GM10266 (cell line): ENCODE measurements at regions not wholly inside any gene's neighbourhood (a gene's known extent, or its start where the extent isn't known, plus 50 kb on each side); places are given as distances from the start of the nearest gene placed in this dataset.

ENCODE experiments used
- DNase-seq: peaks from one replicate; pipeline ENCODE4 v3.0.0; 2012; ENCODE audit errors: extremely low spot score
- CTCF ChIP-seq: IDR thresholded peaks from 2 replicates; pipeline ENCODE4 v1.5.1; 2012; ENCODE audit warnings: mild to moderate bottlenecking, low read depth; ENCODE audit not compliant: control insufficient read depth, insufficient read depth; ENCODE audit errors: missing control alignments

- no peak for TF ChIP-seq CTCF
- DNase-seq, result no peak
These were observed 410.4 kb upstream of the RORA start for GRCh38 chr15:61639491-61639890.

DNA sequence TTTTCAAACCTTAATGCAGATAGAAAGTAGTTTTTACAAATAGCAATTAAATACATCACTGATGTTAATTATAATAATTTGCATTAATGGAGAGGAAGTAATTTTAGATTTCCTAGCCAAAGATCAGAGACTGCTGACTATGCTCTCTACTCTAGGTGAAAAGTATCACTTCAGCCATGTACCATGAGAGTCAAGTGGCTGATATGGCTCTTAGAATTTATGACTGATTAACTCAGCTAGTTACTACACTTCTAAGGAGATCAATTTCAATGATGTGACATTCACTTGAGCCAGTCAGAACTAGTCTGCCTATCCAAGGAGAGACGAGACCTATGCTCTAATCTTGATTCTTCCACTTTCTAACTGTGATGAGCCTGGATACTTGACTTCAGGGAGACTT is 405.7 kb upstream of the RORA start:
- no peak for TF ChIP-seq CTCF
- DNase-seq, result no peak

DNA sequence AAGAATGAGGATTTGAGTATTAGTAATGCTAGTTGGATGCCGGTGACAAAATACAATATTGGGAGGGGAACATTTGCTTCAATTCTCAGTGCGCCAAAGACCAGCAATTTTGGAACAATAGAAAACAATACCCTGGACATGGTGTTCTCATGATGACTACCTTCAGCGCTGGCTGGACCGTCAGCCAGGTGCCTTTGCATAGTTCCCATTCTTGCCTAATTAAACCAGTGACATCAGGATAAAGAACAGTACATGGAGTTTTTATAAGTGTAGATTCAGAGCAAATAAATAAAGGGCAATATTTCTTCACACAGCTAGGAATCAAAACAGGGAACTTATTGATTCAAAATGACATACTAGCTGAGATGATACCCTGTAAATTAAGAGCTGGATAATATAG is 404.8 kb upstream of the RORA start:
- DNase-seq, result no peak
- TF ChIP-seq CTCF, result no peak

GRCh38 chr15:61629269-61629668 is 400.2 kb upstream of the RORA start:
- no peak for DNase-seq

DNA sequence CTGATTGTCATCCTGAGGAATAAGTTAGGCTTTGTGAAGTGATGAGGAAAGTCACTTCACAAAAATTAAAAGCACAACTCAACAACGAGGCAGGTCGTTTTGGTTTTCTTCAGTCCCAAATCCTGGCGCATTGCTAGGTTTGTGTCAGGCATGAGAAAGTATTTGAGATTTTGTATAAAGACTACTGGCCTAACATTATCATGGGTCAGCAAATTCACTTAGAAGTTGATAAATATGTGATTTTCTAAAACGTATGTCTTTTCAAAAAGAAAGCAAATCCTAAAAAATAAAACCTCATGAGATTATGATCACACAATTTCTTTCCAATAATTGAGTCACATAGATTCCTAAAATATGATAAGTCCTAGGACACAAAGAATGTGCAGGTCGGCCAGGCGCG is 395.8 kb upstream of the RORA start:
- TF ChIP-seq CTCF, result no peak
- DNase-seq, result no peak

More at GRCh38 chr15:61629269-61629668, 400.2 kb upstream of the RORA start:
- no peak for TF ChIP-seq CTCF

DNA sequence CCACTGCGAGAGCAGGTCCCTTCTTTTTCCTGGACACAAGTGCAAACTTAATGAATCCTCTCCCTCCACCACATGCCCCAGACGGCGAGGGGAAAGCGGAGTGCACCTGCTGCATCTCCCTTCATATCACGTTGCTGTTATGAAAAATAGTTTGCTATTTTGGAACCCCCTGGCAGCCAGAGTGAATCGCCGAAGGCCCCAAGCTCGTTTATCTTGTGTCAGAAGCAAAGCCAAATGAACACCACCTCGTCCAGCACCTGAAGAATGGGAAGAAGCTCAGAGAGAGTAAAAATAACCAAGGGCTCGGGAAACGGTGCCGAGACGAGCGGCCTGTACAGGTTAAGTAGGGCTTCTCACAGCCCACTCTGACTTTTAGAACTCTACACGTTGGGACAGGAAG is 394.6 kb upstream of the RORA start:
- TF ChIP-seq CTCF, result no peak
- DNase-seq, result no peak

DNA sequence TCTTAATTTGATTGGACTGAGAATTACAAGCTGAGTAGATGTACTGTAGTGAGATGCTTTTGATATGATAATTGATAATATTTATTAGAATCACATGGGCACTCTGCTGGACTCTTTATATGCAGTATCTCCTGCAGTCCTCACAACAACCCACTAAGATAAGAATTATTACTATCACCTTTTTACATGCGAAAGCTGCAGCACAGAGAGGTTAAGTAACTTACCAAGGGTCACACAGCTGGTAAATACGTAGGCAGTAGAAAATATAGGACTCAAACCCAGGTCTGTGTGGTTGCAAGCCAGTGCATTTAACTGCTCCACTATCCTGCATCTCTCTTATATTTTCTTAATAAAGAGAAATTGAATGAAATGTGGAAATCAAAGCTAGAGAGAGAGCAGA is 392.8 kb upstream of the RORA start:
- TF ChIP-seq CTCF, result no peak
- no peak for DNase-seq
